ENCODE measurements at regions not wholly inside any gene's neighbourhood (a gene's known extent, or its start where the extent isn't known, plus 50 kb on each side); places are given as distances from the start of the nearest gene placed in this dataset.

- Histone ChIP-seq H3K4me1 (no peaks in the 10 kb centered on the region), H3K27ac (no peak overlapping the region), H3K4me3 (no peak overlapping the region), H3K27me3 (ENCODE audit: low read depth) (no peaks in the 10 kb centered on the region), H3K36me3 (no peaks in the 10 kb centered on the region), H3K9me3 (no peaks in the 10 kb centered on the region)
- ATAC-seq (no peak), DNase-seq (no peak)
- TF ChIP-seq, protein P1, sequence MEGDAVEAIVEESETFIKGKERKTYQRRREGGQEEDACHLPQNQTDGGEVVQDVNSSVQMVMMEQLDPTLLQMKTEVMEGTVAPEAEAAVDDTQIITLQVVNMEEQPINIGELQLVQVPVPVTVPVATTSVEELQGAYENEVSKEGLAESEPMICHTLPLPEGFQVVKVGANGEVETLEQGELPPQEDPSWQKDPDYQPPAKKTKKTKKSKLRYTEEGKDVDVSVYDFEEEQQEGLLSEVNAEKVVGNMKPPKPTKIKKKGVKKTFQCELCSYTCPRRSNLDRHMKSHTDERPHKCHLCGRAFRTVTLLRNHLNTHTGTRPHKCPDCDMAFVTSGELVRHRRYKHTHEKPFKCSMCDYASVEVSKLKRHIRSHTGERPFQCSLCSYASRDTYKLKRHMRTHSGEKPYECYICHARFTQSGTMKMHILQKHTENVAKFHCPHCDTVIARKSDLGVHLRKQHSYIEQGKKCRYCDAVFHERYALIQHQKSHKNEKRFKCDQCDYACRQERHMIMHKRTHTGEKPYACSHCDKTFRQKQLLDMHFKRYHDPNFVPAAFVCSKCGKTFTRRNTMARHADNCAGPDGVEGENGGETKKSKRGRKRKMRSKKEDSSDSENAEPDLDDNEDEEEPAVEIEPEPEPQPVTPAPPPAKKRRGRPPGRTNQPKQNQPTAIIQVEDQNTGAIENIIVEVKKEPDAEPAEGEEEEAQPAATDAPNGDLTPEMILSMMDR (IDR thresholded peaks at IDR 0.05): no peak
- intact Hi-C loops (cut with DNase I): no loop called here
These were observed 170.3 kb upstream of the RAD23B start for GRCh38 chr9:107112707-107113243.

GRCh38 chr9:107118863-107119624 is 164.0 kb upstream of the RAD23B start:
- no peaks in the 10 kb centered on the region for H3K4me1 ChIP-seq
- ATAC-seq (no peak), DNase-seq (no peak)
- intact Hi-C loops (cut with DNase I): no loop called here
- H3K4me3 ChIP-seq: no peak overlapping the region
- H3K27ac ChIP-seq: no peak overlapping the region
- TF ChIP-seq, protein P1 (IDR thresholded peaks at IDR 0.05): no peak
- H3K36me3 ChIP-seq: no peaks in the 10 kb centered on the region
- H3K27me3 ChIP-seq (ENCODE audit: low read depth): no peaks in the 10 kb centered on the region
- no peaks in the 10 kb centered on the region for H3K9me3 ChIP-seq

DNA sequence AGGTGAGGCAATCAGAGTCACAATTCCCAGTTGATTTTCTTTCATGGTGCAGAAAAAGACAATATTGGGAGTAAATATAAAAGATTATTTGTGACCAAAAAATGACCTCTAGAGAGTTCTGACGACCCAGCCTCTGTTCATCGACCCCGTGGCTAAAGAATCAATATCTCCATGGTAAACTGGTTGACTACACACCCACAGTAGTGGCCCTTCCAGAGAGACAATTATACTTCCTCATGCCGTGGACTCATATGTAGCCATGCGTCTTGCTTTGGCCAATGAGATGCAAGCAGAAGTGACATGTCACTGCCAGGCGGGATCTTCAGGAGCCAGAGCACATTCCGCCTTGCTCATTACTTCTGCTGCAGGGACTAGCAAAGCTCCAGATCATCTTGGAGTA is 163.3 kb upstream of the RAD23B start:
- intact Hi-C loops (cut with DNase I): no loop called here
- no peaks in the 10 kb centered on the region for H3K27me3 ChIP-seq (ENCODE audit: low read depth)
- no peaks in the 10 kb centered on the region for H3K9me3 ChIP-seq
- no peaks in the 10 kb centered on the region for H3K36me3 ChIP-seq
- no peaks in the 10 kb centered on the region for H3K4me1 ChIP-seq
- H3K27ac ChIP-seq: no peak overlapping the region
- TF ChIP-seq, protein P1 (IDR thresholded peaks at IDR 0.05): no peak
- DNase-seq (no peak), ATAC-seq (no peak)
- H3K4me3 ChIP-seq: no peak overlapping the region

- Histone ChIP-seq H3K27me3 (ENCODE audit: low read depth) (no peaks in the 10 kb centered on the region), H3K9me3 (no peaks in the 10 kb centered on the region), H3K27ac (no peak overlapping the region), H3K36me3 (no peaks in the 10 kb centered on the region), H3K4me3 (no peak overlapping the region), H3K4me1 (no peaks in the 10 kb centered on the region)
- TF ChIP-seq, protein P1 (IDR thresholded peaks at IDR 0.05): no peak
- intact Hi-C loops (cut with DNase I): no loop called here
- ATAC-seq (no peak), DNase-seq (no peak)
These were observed 159.7 kb upstream of the RAD23B start for GRCh38 chr9:107123389-107123788.

- H3K27ac ChIP-seq: no peak overlapping the region
- H3K9me3 ChIP-seq: no peaks in the 10 kb centered on the region
- no peaks in the 10 kb centered on the region for H3K27me3 ChIP-seq (ENCODE audit: low read depth)
- H3K4me1 ChIP-seq: no peaks in the 10 kb centered on the region
- no peak for DNase-seq
- TF ChIP-seq, protein P1 (IDR thresholded peaks at IDR 0.05): no peak
- no peak overlapping the region for H3K4me3 ChIP-seq
- intact Hi-C loops (cut with DNase I): no loop called here
- ATAC-seq: no peak
- no peaks in the 10 kb centered on the region for H3K36me3 ChIP-seq
These were observed 155.5 kb upstream of the RAD23B start for GRCh38 chr9:107127608-107128007.

Data from lower lobe of right lung (tissue), 2 donors.